GM12872 (cell line): ENCODE measurements at regions not wholly inside any gene's neighbourhood (a gene's known extent, or its start where the extent isn't known, plus 50 kb on each side); places are given as distances from the start of the nearest gene placed in this dataset.

Experiments
- CTCF ChIP-seq: IDR thresholded peaks from 3 replicates; pipeline ENCODE4 v1.5.1; 2011; ENCODE audit warnings: low read depth, mild to moderate bottlenecking, low read length, moderate library complexity; ENCODE audit not compliant: insufficient read depth

GRCh38 chr2:3108710-3109702, 268.6 kb downstream of the EIPR1 start:
- no peak for TF ChIP-seq CTCF

GRCh38 chr2:3108105-3108504, 269.5 kb downstream of the EIPR1 start:
- TF ChIP-seq CTCF = no peak

GRCh38 chr2:3107567-3107966, 270.1 kb downstream of the EIPR1 start:
- TF ChIP-seq CTCF = no peak

GRCh38 chr2:3105814-3106569, 271.6 kb downstream of the EIPR1 start:
- TF ChIP-seq CTCF = no peak

- TF ChIP-seq CTCF = no peak
These were observed 273.4 kb downstream of the EIPR1 start for GRCh38 chr2:3104261-3104660.

GRCh38 chr2:3102922-3103569, 274.6 kb downstream of the EIPR1 start:
- TF ChIP-seq CTCF = no peak
